IMR-90 (cell line): ENCODE measurements at regions not wholly inside any gene's neighbourhood (a gene's known extent, or its start where the extent isn't known, plus 50 kb on each side); places are given as distances from the start of the nearest gene placed in this dataset.

Experiments used
- ATAC-seq: fragments of 200-7000 bp; cut with Tn5 transposase; 2 replicates; pipeline ENCODE4 v1.9.1; 2020; ENCODE audit warnings: low read depth, mild to moderate bottlenecking, moderate library complexity
- BruUV-seq: library from RNA; stranded (reverse); fragments of 400-500 nt; replicated peaks from 2 replicates; lab custom pipeline; 2021; lab: Mats Ljungman, UMichigan
- CTCF ChIA-PET: fragments of 300-600 bp; formaldehyde crosslinking; extraction: SDS; loops from one replicate; lab custom pipeline; 2021; ENCODE audit warnings: antibody characterized with exemption; lab: Yijun Ruan, JAX
- POLR2A ChIA-PET: fragments of 300-600 bp; sonication (Branson Sonifier 250); formaldehyde crosslinking; loops from one replicate; lab custom pipeline; 2022; ENCODE audit warnings: antibody characterized with exemption; ENCODE audit not compliant: unreplicated experiment; lab: Charles Lee
- DNase-seq: peaks from one replicate; pipeline ENCODE4 v3.0.0; 2013
- H2AFZ ChIP-seq: replicated peaks from 2 replicates; pipeline ENCODE3; 2013; ENCODE audit warnings: low read length, mild to moderate bottlenecking; ENCODE audit not compliant: poor library complexity
- H2AK5ac ChIP-seq: 2 replicates; pipeline ENCODE4 v1.6.1; 2013; ENCODE audit warnings: low read depth, low read length, inconsistent platforms
- H2AK9ac ChIP-seq: replicated peaks from 2 replicates; pipeline ENCODE3; 2013; ENCODE audit warnings: mild to moderate bottlenecking, low read depth, low read length, moderate library complexity; ENCODE audit not compliant: poor library complexity
- H2BK120ac ChIP-seq: 2 replicates; pipeline ENCODE4 v1.6.1; 2013; ENCODE audit warnings: low read depth, low read length, inconsistent platforms
- H2BK15ac ChIP-seq: 3 replicates; pipeline ENCODE4 v1.6.1; 2013; ENCODE audit warnings: low read depth, low read length, inconsistent platforms
- H2BK20ac ChIP-seq: 2 replicates; pipeline ENCODE4 v1.6.1; 2013; ENCODE audit warnings: low read depth, mild to moderate bottlenecking, inconsistent platforms, low read length, moderate library complexity
- H2BK5ac ChIP-seq: 2 replicates; pipeline ENCODE4 v1.6.1; 2013; ENCODE audit warnings: mild to moderate bottlenecking, low read depth, low read length, inconsistent platforms; ENCODE audit not compliant: poor library complexity, severe bottlenecking
- H3K14ac ChIP-seq: replicated peaks from 2 replicates; pipeline ENCODE4 v1.6.1; 2013; ENCODE audit warnings: low read depth, low read length, inconsistent platforms
- H3K18ac ChIP-seq: 2 replicates; pipeline ENCODE4 v1.6.1; 2013; ENCODE audit warnings: low read depth, low read length, control low read depth
- H3K23ac ChIP-seq: 2 replicates; pipeline ENCODE4 v1.6.1; 2013; ENCODE audit warnings: low read depth, low read length, inconsistent platforms
- H3K27ac ChIP-seq: 2 replicates; pipeline ENCODE4 v1.5.1; 2013; ENCODE audit warnings: mild to moderate bottlenecking, control low read depth, low read length; ENCODE audit not compliant: insufficient read depth
- H3K27me3 ChIP-seq: 2 replicates; pipeline ENCODE4 v1.6.1; 2013; ENCODE audit warnings: low read length; ENCODE audit not compliant: control insufficient read depth, insufficient read depth
- H3K36me3 ChIP-seq: 2 replicates; pipeline ENCODE4 v1.6.1; 2013; ENCODE audit warnings: low read length, mixed read lengths; ENCODE audit not compliant: control insufficient read depth, insufficient read depth
- H3K4ac ChIP-seq: 2 replicates; pipeline ENCODE4 v1.6.1; 2013; ENCODE audit warnings: low read depth, low read length, inconsistent platforms
- H3K4me1 ChIP-seq: 2 replicates; pipeline ENCODE4 v1.6.1; 2013; ENCODE audit warnings: low read length, mixed read lengths; ENCODE audit not compliant: control insufficient read depth, insufficient read depth
- H3K4me2 ChIP-seq: 2 replicates; pipeline ENCODE4 v1.6.1; 2013; ENCODE audit warnings: low read depth, mild to moderate bottlenecking, control low read depth, low read length, moderate library complexity
- H3K4me3 ChIP-seq: 2 replicates; pipeline ENCODE4 v1.5.1; 2013; ENCODE audit warnings: low read depth, mild to moderate bottlenecking, control low read depth, low read length, moderate library complexity; ENCODE audit not compliant: insufficient read depth
- H3K56ac ChIP-seq: 2 replicates; pipeline ENCODE4 v1.6.1; 2013; ENCODE audit warnings: low read length, inconsistent platforms; ENCODE audit not compliant: insufficient read depth; ENCODE audit errors: extremely low read depth
- H3K79me1 ChIP-seq, 2 experiments: 2 replicates each; pipeline ENCODE4 v1.6.1; 2013; ENCODE audit warnings: low read length in 2 of 2, inconsistent platforms in 1 of 2, low read depth in 1 of 2
- H3K9ac ChIP-seq: 2 replicates; pipeline ENCODE4 v1.6.1; 2013; ENCODE audit warnings: low read depth, low read length, control low read depth
- H3K9me1 ChIP-seq: 2 replicates; pipeline ENCODE4 v1.6.1; 2013; ENCODE audit warnings: low read length, inconsistent platforms; ENCODE audit not compliant: insufficient read depth
- H3K9me3 ChIP-seq: 2 replicates; pipeline ENCODE4 v1.6.1; 2013; ENCODE audit warnings: low read length; ENCODE audit not compliant: control insufficient read depth, insufficient read depth
- H4K20me1 ChIP-seq: 2 replicates; pipeline ENCODE4 v1.6.1; 2013; ENCODE audit warnings: low read length, inconsistent platforms; ENCODE audit not compliant: insufficient read depth
- H4K5ac ChIP-seq: 2 replicates; pipeline ENCODE4 v1.6.1; 2013; ENCODE audit warnings: mild to moderate bottlenecking, low read depth, low read length, control low read depth
- H4K8ac ChIP-seq, 2 experiments: 2 replicates each; pipeline ENCODE4 v1.6.1; 2013; ENCODE audit warnings: low read depth in 2 of 2, low read length in 2 of 2, control low read depth in 1 of 2, inconsistent platforms in 1 of 2
- H4K91ac ChIP-seq: 2 replicates; pipeline ENCODE4 v1.6.1; 2013; ENCODE audit warnings: low read depth, low read length, inconsistent platforms; ENCODE audit not compliant: insufficient read depth
- BHLHE40 ChIP-seq: fragments of 150-350 bp; IDR thresholded peaks from 2 replicates; pipeline ENCODE4 v1.6.1; 2016; ENCODE audit warnings: mild to moderate bottlenecking, low read depth, low read length
- CEBPB ChIP-seq: IDR thresholded peaks from 2 replicates; pipeline ENCODE4 v1.6.1; 2012; ENCODE audit warnings: low read depth, low read length, improper control_type of control experiment
- CHD1 ChIP-seq: IDR thresholded peaks from 2 replicates; pipeline ENCODE4 v1.6.1; 2012; ENCODE audit warnings: low read depth, low read length, improper control_type of control experiment
- CTCF ChIP-seq: conservative IDR thresholded peaks from 2 replicates; pipeline ENCODE4 v1.5.1; 2012; ENCODE audit warnings: mild to moderate bottlenecking, low read depth, low read length, improper control_type of control experiment
- ELK1 ChIP-seq: fragments of 150-350 bp; IDR thresholded peaks from 2 replicates; pipeline ENCODE4 v1.6.1; 2016; ENCODE audit warnings: low read depth, mild to moderate bottlenecking, low read length, moderate library complexity, borderline replicate concordance
- FOS ChIP-seq: fragments of 150-350 bp; IDR thresholded peaks from 2 replicates; pipeline ENCODE4 v1.6.1; 2016; ENCODE audit warnings: low read depth, low read length
- MAFK ChIP-seq: IDR thresholded peaks from 2 replicates; pipeline ENCODE4 v1.6.1; 2012; ENCODE audit warnings: low read depth, low read length, improper control_type of control experiment
- MAZ ChIP-seq: IDR thresholded peaks from 2 replicates; pipeline ENCODE4 v1.6.1; 2012; ENCODE audit warnings: low read depth, mild to moderate bottlenecking, low read length, improper control_type of control experiment, moderate library complexity, borderline replicate concordance
- MXI1 ChIP-seq: IDR thresholded peaks from 2 replicates; pipeline ENCODE4 v1.6.1; 2012; ENCODE audit warnings: low read depth, mild to moderate bottlenecking, low read length, moderate library complexity, borderline replicate concordance
- NFE2L2 ChIP-seq: fragments of 150-350 bp; IDR thresholded peaks from 2 replicates; pipeline ENCODE4 v1.6.1; 2016; ENCODE audit warnings: low read depth, mild to moderate bottlenecking, low read length
- POLR2A ChIP-seq: IDR thresholded peaks from 2 replicates; pipeline ENCODE4 v1.6.1; 2012; ENCODE audit warnings: mild to moderate bottlenecking, low read depth, low read length
- RAD21 ChIP-seq: IDR thresholded peaks from 2 replicates; pipeline ENCODE4 v1.6.1; 2012; ENCODE audit warnings: low read length, improper control_type of control experiment
- RCOR1 ChIP-seq: IDR thresholded peaks from 2 replicates; pipeline ENCODE4 v1.6.1; 2012; ENCODE audit warnings: mild to moderate bottlenecking, low read length, improper control_type of control experiment; ENCODE audit not compliant: insufficient replicate concordance
- RFX5 ChIP-seq: IDR thresholded peaks from 2 replicates; pipeline ENCODE4 v1.8.0; 2012; ENCODE audit warnings: low read depth, mild to moderate bottlenecking, low read length, moderate library complexity
- SMC3 ChIP-seq: fragments of 150-350 bp; IDR thresholded peaks from 2 replicates; pipeline ENCODE4 v1.6.1; 2016; ENCODE audit warnings: low read depth, mild to moderate bottlenecking, antibody characterized with exemption, low read length, moderate library complexity
- USF2 ChIP-seq: fragments of 150-350 bp; IDR thresholded peaks from 2 replicates; pipeline ENCODE4 v1.6.1; 2017; ENCODE audit warnings: mild to moderate bottlenecking, antibody characterized with exemption, low read length, low read depth
- WGBS, 2 experiments: methylation state at CpG; one replicate each; pipeline versions ENCODE4 v1.1.5 to v1.1.7; 2013; ENCODE audit warnings: missing lambda C conversion rate in 2 of 2; ENCODE audit not compliant: insufficient read length in 1 of 2; ENCODE audit errors: extremely low coverage in 2 of 2; 5-methylcytosine and 5-hydroxymethylcytosine counted together
- dilution Hi-C: fragments of 300-500 bp; cut with HindIII; formaldehyde crosslinking; loops from one replicate; pipeline ENCODE4 v1.14.3; 2018; ENCODE audit warnings: low sequenced_read_pairs; ENCODE audit not compliant: unreplicated experiment
- in situ Hi-C: fragments of 300-500 bp; cut with MboI; formaldehyde crosslinking; loops from 3 replicates; pipeline ENCODE4 v1.14.3; 2019; ENCODE audit warnings: low sequenced_read_pairs, inconsistent platforms, mixed read lengths
- intact Hi-C: fragments of 100-400 bp; cut with micrococcal nuclease; formaldehyde crosslinking; loops from 2 replicates; pipeline ENCODE4 v1.10.0; 2022

DNA sequence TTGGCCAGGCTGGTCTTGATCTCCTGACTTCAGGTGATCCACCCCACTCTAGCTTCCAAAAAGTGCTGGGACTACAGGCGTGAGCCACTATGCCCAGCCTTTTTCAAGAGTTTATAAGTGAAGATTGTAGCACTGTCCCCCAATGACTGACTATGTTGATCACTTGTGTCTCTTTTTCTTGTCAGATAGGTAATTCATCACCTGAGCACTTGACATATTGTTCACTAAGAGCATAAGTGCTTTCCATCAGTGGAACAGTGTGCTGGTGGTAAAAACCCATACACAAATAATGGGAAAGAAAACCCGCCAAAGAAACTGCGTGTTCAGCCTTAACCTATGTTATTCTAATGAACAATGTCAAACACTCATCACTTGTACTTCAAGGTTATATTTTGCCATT lies 414.4 kb upstream of the CDH7 start:
- dilution Hi-C loops (no loop called here), intact Hi-C loops (no loop called here)

More for the DNA sequence above, 414.4 kb upstream of the CDH7 start:
- no peak overlapping the region for H3K27ac ChIP-seq
- H3K56ac ChIP-seq, result no peak overlapping the region
- no peak overlapping the region for H2BK15ac ChIP-seq
- DNase-seq (no peak), ATAC-seq (no peak)
- H3K4ac ChIP-seq, result no peak overlapping the region
- H3K4me2 ChIP-seq, result no peak overlapping the region
- 100% methylated on average over 1 of the region's 3 CpGs; no CpG with 5 or more reads in 1 of the 2 experiments for WGBS, 2 experiments
- peaks cover 7% of the 10 kb centered on the region for H3K9me3 ChIP-seq
- no peak overlapping the region for H2AK9ac ChIP-seq
- BruUV-seq, result no TSS peak
- H3K23ac ChIP-seq, result no peak overlapping the region
- H3K79me1 ChIP-seq, result no peaks in the 10 kb centered on the region
- in situ Hi-C loops, result no loop called here
- no peak for TF ChIP-seq RFX5
- TF ChIP-seq USF2, result no peak
- TF ChIP-seq POLR2A, result no peak
- TF ChIP-seq NFE2L2, result no peak
- no peak for TF ChIP-seq ELK1
- TF ChIP-seq MXI1, result no peak
- TF ChIP-seq CHD1, result no peak
- TF ChIP-seq BHLHE40, result no peak
- TF ChIP-seq SMC3, result no peak
- no peak for TF ChIP-seq RAD21
- no peak for TF ChIP-seq FOS
- no peak for TF ChIP-seq RCOR1
- no peak for TF ChIP-seq CEBPB
- TF ChIP-seq CTCF, result no peak
- TF ChIP-seq MAFK, result no peak
- TF ChIP-seq MAZ, result no peak
- H2AFZ ChIP-seq, result no peak overlapping the region
- H3K27me3 ChIP-seq, result no peaks in the 10 kb centered on the region
- ChIA-PET CTCF (no interaction called here), POLR2A (no interaction called here)
- no peak overlapping the region for H4K91ac ChIP-seq
- H4K20me1 ChIP-seq, result no peaks in the 10 kb centered on the region
- no peak overlapping the region for H3K18ac ChIP-seq
- H2BK5ac ChIP-seq, result no peak overlapping the region
- H2BK120ac ChIP-seq, result no peak overlapping the region
- no peaks in the 10 kb centered on the region for H3K4me1 ChIP-seq
- H3K9ac ChIP-seq, result no peak overlapping the region
- no peak overlapping the region for H4K8ac ChIP-seq
- H2AK5ac ChIP-seq, result no peak overlapping the region
- no peaks in the 10 kb centered on the region for H3K9me1 ChIP-seq
- H3K14ac ChIP-seq, result no peak overlapping the region
- H3K4me3 ChIP-seq, result no peak overlapping the region
- no peak overlapping the region for H2BK20ac ChIP-seq
- H3K36me3 ChIP-seq, result no peaks in the 10 kb centered on the region
- no peak overlapping the region for H4K5ac ChIP-seq
